NCI-H510A (cell line): ENCODE measurements at regions not wholly inside any gene's neighbourhood (a gene's known extent, or its start where the extent isn't known, plus 50 kb on each side); places are given as distances from the start of the nearest gene placed in this dataset.

Source experiments
- DNase-seq: peaks from one replicate; lab custom pipeline; 2025; lab: John Stamatoyannopoulos, UW

- DNase-seq: no peak
Measured at GRCh38 chr12:30019366-30020140, 235.8 kb upstream of the TMTC1 start.

GRCh38 chr12:30016540-30017055, 232.9 kb upstream of the TMTC1 start:
- DNase-seq: no peak

- DNase-seq: no peak
Measured at GRCh38 chr12:30015631-30016337, 232.0 kb upstream of the TMTC1 start.

- DNase-seq: no peak
Measured at GRCh38 chr12:30014991-30015390, 231.2 kb upstream of the TMTC1 start.

GRCh38 chr12:30012816-30013450, 229.2 kb upstream of the TMTC1 start:
- DNase-seq: no peak

GRCh38 chr12:30010071-30011052, 226.6 kb upstream of the TMTC1 start:
- DNase-seq: no peak

GRCh38 chr12:30006021-30006420, 222.3 kb upstream of the TMTC1 start:
- DNase-seq: no peak

- no peak for DNase-seq
Measured at GRCh38 chr12:30003321-30003720, 219.6 kb upstream of the TMTC1 start.

DNA sequence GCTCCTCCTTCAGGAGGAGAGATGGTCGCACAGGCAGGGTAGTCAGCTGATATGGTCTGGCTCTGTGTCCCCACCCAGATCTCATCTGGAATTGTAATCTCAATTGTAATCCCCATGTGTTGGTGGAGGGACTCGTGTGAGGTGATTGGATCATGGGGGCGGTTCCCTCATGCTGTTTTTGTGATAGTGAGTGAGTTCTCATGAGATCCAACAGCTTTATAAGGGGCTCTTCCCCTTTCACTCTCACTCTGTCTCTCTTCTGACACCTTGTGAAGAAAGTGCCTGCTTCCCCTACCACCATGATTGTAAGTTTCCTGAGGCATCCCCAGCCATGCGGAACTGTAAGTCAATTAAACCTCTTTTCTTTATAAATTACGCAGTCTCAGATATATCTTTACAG, 218.9 kb upstream of the TMTC1 start:
- no peak for DNase-seq

- DNase-seq: no peak
Measured at GRCh38 chr12:30000401-30000800, 216.7 kb upstream of the TMTC1 start.

DNA sequence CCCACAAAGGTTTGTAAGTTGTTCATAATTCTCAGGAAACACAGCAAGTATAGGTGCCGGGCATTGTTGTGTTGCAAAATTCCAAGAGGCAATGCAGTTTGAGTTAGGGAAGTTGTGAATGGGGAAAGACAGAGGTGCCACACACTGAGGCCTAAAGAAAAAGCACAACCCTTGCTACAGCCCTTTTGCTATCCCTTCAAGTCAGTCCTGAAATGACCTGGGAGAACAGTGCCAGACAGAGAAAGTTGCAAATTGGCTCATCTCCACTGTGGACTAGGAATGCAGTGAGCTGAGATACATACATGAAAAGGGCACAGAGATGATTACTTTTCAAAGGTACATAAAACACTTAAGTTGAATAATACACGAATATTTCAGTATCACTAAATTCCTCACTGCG, 213.3 kb upstream of the TMTC1 start:
- DNase-seq: no peak

DNA sequence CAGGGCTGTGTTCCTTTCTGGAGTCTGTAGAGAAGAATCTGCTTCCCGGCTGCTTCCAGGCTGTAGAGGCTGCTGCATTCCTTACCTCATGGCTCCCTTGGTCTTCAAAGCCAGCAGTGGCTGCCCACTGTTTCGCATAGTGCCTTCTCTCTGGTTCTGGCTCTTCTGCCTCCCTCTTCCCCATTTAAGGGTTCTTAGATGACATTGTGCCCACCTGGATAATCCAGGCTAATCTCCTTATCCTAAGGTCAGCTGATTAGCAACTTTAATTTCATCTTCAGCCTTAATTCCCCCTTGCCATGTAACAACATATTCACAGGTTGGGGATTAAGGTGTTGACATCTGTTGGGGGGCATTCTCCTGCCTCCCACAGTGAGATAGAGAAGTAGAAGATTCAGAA, 208.6 kb upstream of the TMTC1 start:
- no peak for DNase-seq

DNA sequence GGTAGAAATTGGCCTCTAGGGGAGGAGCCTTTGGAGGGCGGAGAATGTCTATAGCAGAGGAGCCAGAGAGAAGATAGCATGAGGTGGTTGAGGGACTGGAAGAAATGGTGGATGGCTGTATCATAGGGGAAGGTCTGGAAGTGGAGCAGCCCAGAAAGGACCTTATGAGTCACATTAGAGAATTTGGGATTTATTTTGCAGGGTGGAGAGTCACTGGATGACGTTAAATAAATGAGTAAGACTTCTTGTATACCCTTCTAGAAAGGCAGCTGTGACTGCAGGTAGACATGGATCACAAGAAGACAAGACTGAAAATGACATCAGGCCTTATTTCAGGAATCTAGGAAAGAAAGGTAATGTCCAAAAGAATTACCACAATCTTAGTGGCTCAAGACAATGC, 208.2 kb upstream of the TMTC1 start:
- no peak for DNase-seq

- no peak for DNase-seq
Measured at GRCh38 chr12:29990971-29991370, 207.2 kb upstream of the TMTC1 start.

- DNase-seq: no peak
Measured at GRCh38 chr12:29983851-29984250, 200.1 kb upstream of the TMTC1 start.

GRCh38 chr12:29980304-29980703, 196.6 kb upstream of the TMTC1 start:
- no peak for DNase-seq

GRCh38 chr12:29971446-29971845, 187.7 kb upstream of the TMTC1 start:
- no peak for DNase-seq

GRCh38 chr12:29970501-29970900, 186.8 kb upstream of the TMTC1 start:
- DNase-seq: no peak

DNA sequence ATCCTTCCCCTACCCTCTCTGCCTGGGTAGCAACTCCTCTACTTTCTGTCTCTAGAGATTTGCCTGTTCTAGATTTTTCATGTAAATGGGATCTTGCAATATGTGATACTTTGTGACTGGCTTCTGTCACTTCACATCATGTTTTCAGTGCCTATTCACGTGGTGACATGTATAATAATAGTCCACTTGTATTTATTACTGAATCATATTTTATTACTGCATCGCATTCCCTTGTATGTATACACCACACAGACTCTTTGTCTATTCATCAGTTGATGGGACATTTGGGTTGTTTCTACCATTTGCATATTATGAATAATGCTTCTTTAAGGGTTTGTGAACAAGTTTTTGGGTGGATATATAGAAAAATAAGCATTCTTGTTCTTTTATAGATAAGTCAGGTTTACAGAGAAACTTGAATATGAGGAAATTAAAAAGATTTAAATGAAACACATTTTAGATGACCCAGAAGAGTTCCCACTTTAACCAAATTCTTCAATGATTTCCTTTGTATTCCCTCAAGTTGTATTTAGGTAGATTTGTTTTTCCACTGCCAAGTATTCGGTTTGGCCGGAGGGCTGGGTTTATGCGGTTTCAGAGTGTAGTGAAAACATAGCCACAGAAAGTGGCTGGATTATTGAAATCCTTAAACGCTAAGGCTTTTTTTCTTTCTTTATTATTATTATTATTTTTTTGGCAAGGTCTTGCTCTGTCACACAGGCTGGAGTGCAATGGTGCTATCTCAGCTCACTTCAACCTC, 178.7 kb upstream of the TMTC1 start:
- DNase-seq: no peak

DNA sequence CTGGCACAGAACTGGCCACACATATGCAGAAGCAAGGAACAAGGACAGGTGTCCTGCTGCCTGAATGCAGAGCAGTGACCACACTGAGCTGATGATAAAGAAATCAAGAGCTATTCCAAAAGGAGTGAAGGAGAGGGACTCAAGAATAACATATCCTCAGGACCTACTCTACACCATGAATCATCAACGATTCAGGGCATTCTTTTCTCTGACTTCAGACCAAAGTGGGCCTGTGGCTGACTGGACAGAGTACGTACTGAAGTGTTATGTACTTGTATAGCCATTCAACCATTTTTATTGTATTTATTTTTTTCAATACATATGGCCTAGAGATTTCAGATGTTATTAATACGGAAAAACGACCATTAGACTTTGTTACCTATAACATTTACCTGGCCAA, 177.5 kb upstream of the TMTC1 start:
- no peak for DNase-seq

DNA sequence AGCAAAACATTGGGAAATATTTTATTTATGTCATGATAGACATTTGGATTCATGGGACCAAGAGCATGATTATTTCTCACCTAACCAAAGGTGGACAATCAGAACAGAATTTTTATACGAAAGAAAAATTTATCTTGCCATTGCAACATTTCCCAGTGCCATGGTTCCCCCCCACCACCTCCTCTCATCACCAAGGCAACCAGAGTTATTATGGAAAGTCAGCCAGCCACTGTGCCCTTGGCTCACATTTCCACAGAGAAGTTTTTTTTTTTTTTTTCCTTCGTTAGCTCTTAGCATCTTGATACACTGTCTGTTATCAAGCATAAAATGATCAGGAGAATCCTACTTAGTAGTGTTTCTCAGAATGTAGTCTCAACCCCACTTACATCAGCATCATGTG, 176.4 kb upstream of the TMTC1 start:
- DNase-seq: no peak
